HG03060 (cell line): ENCODE measurements at regions not wholly inside any gene's neighbourhood (a gene's known extent, or its start where the extent isn't known, plus 50 kb on each side); places are given as distances from the start of the nearest gene placed in this dataset.
"Not testable (repeated sequence)": the region's sequence is repeated elsewhere in the genome, so short reads cannot be mapped to it uniquely, and the experiment has no call there.

ENCODE experiments used
- ATAC-seq: cut with Tn5 transposase; IDR thresholded peaks from one replicate; pipeline ENCODE4 v1.9.1; 2021; ENCODE audit warnings: low read depth, moderate number of reproducible peaks; ENCODE audit not compliant: unreplicated experiment

GRCh38 chr4:125003840-125004239, 291.3 kb upstream of the ANKRD50 start:
- no peak for ATAC-seq

- no peak for ATAC-seq
Observed at GRCh38 chr4:124997991-124998390, 285.5 kb upstream of the ANKRD50 start.

- ATAC-seq, result no peak
Observed at GRCh38 chr4:124997124-124997523, 284.6 kb upstream of the ANKRD50 start.

GRCh38 chr4:124993838-124994237, 281.3 kb upstream of the ANKRD50 start:
- no peak for ATAC-seq

- ATAC-seq, result no peak
Observed at GRCh38 chr4:124990398-124990797, 277.9 kb upstream of the ANKRD50 start.

- no peak for ATAC-seq
Observed at GRCh38 chr4:124980276-124980752, 267.8 kb upstream of the ANKRD50 start.

GRCh38 chr4:124978536-124978935, 266.0 kb upstream of the ANKRD50 start:
- ATAC-seq, result not testable (repeated sequence)

- no peak for ATAC-seq
Observed at GRCh38 chr4:124977045-124977444, 264.5 kb upstream of the ANKRD50 start.

GRCh38 chr4:124974152-124974551, 261.6 kb upstream of the ANKRD50 start:
- ATAC-seq, result no peak

- no peak for ATAC-seq
Observed at GRCh38 chr4:124973716-124974115, 261.2 kb upstream of the ANKRD50 start.

GRCh38 chr4:124970011-124970410, 257.5 kb upstream of the ANKRD50 start:
- no peak for ATAC-seq

GRCh38 chr4:124965497-124965891, 253.0 kb upstream of the ANKRD50 start:
- ATAC-seq, result no peak

- ATAC-seq, result no peak
Observed at GRCh38 chr4:124964852-124965496, 252.4 kb upstream of the ANKRD50 start.

GRCh38 chr4:124964251-124964650, 251.7 kb upstream of the ANKRD50 start:
- ATAC-seq, result no peak

GRCh38 chr4:124961138-124961750, 248.7 kb upstream of the ANKRD50 start:
- no peak for ATAC-seq

- ATAC-seq, result no peak
Observed at GRCh38 chr4:124958847-124959246, 246.3 kb upstream of the ANKRD50 start.

GRCh38 chr4:124955476-124955875, 242.9 kb upstream of the ANKRD50 start:
- no peak for ATAC-seq

- no peak for ATAC-seq
Observed at GRCh38 chr4:124954046-124954445, 241.5 kb upstream of the ANKRD50 start.

GRCh38 chr4:124953486-124953885, 241.0 kb upstream of the ANKRD50 start:
- ATAC-seq, result no peak

GRCh38 chr4:124953061-124953460, 240.5 kb upstream of the ANKRD50 start:
- no peak for ATAC-seq

- no peak for ATAC-seq
Observed at GRCh38 chr4:124952601-124953000, 240.1 kb upstream of the ANKRD50 start.

GRCh38 chr4:124948976-124949597, 236.6 kb upstream of the ANKRD50 start:
- ATAC-seq, result no peak
